Stimulated activated CD8-positive, alpha-beta memory T cell treated with anti-CD3 and anti-CD28 coated beads, Interleukin-4, amount 100 ng/mL, for 48 hours (primary cell): ENCODE measurements at regions not wholly inside any gene's neighbourhood (a gene's known extent, or its start where the extent isn't known, plus 50 kb on each side); places are given as distances from the start of the nearest gene placed in this dataset.

ENCODE experiments used
- DNase-seq: peaks from one replicate; pipeline ENCODE4 v3.0.0-alpha.2; 2020

DNA sequence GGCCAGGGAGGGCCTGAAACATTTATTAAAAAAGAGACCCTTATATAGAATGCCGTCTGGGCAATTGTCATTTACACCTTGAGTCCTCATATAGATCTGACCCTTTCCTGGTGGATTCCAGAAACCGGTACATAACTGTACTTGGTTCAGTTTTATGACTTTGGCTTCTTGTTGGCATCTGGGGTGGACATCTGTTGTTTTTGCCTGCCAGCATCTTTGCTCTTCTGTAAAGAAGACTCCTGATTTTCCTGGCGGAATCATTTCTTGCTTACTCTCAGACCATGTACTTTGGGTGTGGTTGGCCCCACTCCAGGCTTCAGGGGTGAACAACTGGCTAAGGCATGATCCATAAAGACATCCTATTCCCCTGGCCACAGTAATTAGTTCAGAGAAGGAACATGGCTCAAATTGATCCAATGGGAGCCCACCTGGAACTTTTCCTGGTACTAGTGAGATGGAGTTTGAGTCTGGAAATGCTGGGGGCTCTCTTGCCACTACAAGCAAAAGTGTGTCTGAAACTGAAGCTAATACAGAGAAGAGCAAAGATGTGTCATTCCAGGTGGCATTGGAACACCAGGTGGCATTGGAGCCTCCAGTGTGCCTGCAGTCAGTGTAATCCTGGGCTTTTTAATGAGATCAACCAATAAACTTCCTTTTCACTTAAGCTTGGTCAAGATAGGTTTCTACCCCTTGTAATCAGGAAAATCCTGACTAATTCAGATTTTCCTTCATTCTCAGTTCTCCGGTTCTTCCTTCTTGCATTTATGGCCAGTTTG is 332.5 kb upstream of the CAMK1G start:
- no peak for DNase-seq

DNA sequence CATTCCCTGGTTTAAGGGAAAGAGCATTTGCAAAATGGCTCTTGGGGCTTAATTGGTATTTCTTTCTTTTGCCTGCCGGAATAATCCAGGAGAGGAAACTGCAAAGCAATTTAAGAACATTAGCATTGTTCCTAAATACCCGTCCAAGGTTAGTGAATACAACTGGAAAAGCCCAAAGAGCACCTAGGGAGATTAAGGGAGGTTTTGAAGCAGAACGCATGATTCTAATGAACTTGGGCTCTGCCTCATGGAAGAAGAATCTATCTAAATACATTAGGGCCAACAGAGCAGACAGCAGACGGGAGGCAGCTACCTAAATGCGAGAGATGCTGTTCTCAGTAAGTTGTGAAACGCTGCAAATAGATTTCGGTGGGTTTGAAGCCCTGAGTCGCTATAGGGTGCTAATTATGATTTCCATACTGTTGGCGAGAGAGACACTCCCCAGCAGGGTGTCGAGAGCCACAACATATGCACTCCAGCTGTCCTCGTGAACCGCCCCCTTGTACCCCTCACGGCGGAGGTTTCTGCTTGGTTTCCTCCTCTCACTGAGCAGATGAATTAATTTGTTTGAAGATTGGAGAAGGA is 326.7 kb upstream of the CAMK1G start:
- DNase-seq, result no peak

DNA sequence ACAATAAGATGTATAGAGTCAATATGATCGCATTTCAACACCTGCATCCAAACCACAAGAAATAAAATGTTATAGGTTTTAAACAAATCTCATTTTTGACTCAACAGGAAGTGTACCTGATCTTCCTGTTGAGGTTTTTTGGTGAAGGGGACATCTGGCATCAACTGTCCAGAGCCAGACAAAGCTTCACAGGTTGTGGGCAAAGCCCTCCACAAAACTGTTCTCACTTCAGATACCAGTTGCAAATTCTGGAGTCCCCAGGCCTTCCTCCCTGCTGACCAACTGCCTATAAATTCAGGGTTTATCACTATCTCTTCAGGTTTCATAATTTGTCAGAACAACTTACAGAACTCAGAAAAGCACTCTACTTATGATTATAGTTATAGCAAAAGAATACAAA is 326.1 kb upstream of the CAMK1G start:
- DNase-seq, result no peak

DNA sequence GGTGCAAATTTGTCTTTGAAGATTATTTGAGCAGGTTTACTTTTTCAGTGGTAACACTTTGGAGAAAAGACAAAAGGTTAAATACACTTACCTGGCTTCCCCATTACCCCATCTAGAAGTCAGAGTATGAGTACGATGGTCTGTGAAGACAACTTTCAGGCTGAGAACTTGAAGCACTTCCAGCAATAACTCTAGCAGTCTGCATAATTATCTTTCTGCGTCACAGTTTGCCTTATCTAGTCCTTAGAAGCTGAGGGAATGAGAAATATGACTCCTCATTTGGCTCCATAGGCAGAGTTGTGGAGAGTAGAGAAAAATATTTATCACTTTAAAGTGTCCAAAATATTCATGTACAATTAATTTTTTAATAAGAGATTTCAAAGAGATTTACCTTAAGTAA is 323.4 kb upstream of the CAMK1G start:
- no peak for DNase-seq

DNA sequence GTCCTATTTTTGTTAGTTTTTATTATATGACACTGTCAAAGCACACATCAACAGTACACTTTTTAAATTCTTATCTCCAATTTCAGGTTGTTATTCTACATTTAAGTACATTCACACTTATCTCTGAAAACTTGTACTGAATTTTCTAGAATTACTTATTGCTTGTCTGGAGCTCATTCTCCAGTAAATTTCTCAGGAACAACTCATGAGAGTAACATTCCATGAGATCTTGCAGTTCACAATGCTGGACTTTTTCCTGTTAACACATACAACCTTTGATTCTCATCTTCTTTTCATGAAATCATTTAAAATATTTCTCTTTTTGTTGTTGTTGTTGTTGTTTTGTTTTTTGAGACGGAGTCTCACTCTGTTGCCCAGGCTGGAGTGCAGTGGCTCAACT is 320.9 kb upstream of the CAMK1G start:
- no peak for DNase-seq

DNA sequence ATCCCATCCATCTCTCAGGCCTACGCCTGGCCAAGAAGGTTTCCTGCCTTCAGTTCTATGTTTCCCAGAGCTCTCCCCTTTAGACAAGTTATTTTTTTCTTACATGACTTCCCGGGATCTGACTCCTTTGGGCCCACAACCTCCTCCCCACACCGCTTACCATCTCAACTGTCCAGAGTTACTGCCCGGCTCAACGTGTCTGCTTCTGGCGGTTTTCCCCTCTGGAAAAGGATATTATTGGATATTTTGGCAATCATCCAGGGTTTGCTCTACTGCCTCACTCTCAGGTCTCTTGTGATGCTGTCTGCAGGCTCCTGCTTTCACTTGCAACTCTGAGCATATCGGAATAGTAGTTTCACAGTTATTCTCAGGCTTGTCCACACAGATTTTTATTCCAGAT is 318.2 kb upstream of the CAMK1G start:
- no peak for DNase-seq

DNA sequence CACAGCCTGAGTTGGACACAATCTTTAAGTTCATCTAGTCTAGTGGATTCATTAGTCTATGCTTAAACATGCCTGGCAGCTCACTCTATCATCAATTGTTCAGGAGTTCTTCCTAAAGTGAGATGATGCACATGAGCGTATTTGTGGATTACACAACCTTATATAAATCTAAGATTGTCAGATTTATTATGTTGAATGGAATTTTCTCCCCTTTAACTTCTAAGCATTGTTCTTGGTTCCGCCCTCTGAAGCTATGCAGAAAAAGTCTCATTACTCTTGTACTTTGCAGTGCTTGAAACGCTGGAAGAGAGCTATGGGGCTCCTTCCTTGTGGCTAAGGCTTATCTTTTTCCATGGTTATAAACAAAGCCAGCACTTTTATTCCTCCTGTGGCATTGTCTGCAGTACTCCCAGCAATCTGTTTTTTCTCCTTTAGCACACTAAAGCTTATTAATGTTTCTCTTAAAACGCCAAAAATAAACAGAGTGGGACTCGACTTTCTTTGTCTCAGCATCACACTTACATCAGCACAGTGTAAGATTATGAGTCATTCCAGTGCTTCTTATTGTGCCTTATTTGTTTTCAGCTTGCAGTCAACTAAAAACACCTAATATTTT is 316.8 kb upstream of the CAMK1G start:
- DNase-seq, result no peak

DNA sequence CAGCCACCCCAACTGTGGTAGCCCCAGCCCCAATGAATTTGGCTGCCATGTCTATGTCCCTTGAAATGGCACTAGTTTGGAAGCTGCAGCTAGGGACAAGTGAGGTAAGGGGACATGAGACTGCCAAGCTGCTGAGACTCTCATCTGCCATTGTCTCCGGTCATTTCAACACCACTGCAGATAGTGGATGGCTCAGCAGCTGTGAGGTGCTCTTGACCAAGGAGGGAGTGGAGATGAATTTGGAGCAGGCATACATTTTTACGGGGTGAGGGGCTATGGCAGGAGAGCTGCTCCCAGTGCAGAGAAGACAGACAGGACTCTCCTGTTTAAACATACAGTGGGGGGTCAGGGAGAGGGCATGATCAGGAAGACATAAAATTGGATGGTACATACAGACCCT is 315.5 kb upstream of the CAMK1G start:
- no peak for DNase-seq

DNA sequence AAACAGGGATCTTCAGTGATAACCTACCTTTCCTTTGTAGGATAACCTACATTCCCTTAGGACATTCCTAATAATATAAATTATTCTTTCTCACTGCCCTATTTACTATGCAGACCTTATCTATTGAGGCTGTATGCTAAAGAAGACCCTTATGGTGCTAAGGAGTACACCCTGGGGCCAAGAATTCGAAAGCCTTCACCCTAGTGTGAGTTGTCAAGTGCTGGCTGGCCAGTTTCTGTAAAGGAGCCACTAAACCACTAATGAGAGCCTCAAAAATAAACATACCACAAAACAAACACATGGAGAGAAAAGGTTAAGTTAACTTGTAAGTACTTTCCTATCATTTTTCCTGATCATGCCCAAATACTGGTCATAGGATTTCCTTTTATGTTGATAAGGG is 315.0 kb upstream of the CAMK1G start:
- DNase-seq, result no peak

DNA sequence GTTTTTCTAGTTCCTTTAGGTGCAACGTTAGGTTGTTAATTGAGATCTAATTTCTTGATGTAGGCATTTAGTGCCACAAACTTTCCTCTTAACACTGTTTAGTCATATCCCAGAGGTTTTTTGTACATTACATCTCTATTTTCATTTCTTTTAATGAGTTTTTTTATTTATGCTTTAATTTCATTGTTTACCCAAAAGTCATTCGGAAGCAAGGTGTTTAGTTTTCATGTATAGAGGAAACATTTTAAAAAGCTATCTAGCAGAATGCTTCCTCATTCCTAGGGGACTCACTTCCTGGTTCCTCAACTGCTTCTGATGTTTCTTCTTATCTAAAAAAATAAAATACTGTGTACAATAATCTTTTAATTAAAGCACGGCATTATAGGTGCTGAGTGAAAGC is 307.2 kb upstream of the CAMK1G start:
- no peak for DNase-seq

DNA sequence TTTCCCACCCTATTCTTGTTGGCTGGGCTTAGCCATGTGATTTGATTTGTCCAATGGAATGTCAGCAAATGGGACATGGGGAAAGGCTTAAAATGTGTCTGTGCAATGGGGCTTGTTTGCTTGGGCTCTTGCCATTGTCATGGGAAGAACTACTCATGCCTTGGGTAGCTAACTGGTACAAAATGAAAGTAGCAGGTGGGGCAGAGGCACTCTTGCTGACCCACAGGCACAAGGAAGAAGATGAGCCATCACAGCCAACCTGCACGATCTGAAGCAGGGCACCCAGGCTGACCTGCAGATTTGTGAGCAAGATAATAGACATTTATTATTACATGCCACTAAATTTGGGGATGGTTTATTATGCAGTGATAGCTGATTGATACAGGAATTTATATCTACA is 305.9 kb upstream of the CAMK1G start:
- no peak for DNase-seq

DNA sequence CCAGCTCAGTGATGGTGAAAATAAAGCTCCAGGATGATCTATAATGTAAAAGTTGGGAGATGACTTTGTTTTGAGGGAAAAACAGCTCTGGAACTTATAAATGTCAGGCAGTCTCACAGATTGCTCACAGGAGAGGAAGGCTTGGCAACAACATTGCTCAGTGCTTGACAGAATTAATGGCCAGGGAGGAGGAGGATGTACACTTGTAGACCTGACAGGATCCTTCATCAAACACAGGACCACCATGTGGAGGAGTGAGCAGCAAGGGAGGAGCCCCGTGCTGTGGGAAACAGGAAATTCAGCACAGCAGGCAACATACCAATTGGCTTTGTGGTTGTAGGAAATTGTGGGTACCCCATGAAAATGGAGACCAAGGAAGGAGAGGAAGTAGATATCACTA is 291.8 kb upstream of the CAMK1G start:
- no peak for DNase-seq

DNA sequence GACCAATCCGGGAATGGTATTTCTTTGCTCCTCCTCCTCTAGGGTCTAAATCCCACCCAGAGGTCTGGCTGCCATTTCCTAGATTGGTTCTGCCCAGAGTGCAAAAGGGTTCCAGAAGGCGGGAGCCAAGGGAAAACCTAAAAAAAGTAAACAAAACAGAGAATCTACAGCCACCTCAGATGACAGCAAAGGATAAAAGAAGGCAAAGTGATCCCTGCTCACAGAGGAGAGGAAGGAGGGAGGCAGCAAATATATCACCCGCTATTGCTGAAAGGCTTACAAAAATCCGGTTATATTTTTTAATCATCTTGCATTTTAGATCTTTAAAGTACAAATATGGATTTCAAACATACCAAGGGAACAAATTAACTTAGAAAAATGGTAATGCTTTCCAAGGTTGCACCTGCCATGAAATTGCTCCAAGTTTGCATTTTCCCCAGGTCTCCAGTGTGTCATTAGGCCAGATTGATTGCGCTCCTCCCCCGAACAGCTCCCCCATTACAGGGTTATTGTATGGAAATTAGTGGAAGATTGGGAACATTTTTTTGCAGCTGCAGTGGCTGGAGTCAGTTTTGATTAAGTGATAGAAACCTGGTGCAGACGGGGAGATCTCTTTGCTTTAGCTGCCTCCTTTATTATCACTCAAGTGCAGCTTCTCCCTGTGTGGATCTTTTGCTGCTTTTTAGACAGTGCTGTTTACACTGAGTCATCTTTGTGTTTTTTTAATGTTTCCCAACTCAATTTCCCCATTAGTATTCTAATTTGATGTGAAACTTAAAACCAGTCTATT is 280.5 kb upstream of the CAMK1G start:
- no peak for DNase-seq

DNA sequence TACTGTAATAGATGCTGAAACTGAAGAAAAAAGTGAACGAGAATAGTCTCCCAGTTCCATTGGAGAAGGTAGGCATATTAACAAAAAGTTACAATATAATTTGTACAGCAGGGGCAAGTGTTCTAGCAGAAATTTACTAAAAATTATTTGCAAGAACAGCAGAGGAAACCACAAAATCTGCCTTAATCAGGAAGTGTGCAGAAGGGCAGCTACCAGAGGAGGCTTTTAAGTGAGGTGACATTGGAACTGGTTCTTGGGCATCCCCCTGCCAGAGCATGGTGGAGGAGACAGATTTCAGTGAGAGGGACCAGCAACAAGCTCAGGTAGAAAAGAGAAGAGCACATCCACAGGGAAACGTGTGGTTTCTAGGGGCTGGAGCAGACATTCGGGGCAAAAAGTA is 279.3 kb upstream of the CAMK1G start:
- no peak for DNase-seq

DNA sequence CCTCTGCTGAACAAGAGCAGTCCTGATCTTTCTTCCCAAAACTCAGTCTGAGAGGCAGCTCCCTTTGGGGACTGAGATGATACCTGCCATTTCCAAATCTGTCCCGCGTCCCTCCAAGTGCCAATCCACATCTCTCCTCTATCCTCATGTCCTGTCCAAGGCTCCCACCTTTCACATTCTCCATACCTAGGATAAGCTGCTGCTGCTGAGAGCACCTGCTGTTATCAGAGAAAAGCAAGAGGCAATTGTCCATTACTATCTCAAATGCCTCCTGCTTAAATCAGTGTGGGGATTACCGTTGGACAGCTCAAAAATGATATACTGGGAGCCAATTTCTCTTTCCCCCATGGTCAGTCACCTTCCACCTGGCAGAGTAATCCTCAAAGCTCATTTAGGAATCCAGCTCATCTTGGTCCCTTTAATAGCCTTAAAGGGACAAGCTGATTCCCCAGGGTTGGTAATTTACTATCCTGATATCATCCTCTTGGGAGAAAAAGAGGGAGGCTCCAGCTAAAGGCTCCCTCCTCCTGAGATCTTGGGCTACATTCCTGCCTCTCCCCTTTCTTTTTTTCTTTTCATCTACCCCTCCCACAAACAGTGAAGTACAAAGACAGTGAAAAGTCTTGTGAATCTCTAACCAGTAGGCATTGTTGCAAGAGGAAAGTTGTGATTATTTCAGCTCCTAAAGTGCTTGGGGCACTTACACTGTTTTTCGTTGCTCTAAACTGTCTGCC is 278.1 kb upstream of the CAMK1G start:
- no peak for DNase-seq

DNA sequence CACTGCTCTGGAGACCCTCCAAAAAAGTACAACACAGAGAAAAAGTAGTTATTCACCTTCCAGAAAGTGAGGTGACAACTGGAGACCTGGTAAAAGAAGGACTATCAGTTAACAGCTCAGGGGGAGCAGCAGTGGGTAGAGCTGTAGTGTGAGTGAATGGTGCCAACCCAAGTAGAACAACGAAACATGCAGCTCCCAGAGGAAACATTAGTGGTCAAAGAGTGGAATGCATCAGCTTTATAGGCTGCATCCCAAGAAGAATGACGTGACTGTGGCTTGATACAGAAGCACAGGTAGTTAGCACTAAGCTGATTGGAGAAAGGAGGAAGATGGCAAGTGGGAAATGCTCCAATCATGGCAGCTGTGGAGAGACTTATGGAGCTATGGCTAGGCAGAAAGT is 275.7 kb upstream of the CAMK1G start:
- no peak for DNase-seq

DNA sequence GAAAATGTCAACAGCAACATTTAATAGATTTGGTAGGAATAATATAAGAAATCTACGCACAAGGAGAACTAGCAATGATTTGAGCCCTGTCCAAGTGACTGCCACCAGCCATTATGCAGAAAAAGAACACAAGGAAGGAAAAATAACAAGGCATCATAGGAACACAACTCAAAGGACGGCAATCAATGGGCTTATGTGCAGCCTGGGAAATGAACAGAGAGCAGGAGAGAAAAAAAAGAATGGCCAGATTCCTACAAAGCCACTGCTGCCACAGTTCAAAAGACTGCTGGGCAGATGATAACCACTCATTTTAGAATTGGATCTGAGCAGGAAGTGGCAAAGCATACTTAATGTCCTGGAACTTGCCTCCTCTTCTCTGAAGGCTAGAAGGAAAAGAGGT is 274.3 kb upstream of the CAMK1G start:
- no peak for DNase-seq

DNA sequence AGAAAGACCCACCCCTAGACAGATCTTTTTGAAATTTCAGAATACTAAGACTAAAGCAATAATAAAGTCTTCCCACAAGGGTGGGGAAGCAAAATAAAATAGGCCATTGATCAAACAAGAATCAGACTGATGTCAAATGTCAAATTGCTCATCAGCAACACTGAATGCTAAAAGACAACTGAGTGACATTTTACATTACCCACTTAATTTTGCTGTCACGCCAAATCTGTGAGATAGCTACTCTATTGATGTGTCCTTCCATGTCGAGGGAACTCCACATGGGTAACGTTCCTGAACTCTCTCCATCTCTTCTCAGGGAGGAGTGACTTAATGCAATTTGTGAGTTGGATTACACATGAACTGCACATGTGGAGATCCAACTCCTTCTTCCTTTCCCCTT is 271.7 kb upstream of the CAMK1G start:
- no peak for DNase-seq

DNA sequence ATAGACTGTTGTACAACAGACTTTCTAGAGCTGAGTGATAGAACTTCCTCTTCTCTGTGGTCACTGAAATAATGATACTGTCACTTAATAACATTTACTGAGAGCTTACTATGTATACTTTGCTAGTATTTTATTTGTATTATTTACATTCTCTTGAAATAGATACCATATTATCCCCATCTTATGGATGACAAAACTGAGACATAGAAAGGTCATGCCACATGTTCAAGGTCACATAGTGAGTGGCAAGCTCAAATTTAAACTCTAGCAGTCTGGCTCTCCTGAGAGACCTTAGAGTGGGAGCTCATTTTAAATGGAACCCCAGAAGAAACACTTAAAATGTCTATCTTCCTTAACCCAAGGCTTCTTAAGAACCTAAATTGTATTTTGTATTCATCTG is 266.6 kb upstream of the CAMK1G start:
- DNase-seq, result no peak

DNA sequence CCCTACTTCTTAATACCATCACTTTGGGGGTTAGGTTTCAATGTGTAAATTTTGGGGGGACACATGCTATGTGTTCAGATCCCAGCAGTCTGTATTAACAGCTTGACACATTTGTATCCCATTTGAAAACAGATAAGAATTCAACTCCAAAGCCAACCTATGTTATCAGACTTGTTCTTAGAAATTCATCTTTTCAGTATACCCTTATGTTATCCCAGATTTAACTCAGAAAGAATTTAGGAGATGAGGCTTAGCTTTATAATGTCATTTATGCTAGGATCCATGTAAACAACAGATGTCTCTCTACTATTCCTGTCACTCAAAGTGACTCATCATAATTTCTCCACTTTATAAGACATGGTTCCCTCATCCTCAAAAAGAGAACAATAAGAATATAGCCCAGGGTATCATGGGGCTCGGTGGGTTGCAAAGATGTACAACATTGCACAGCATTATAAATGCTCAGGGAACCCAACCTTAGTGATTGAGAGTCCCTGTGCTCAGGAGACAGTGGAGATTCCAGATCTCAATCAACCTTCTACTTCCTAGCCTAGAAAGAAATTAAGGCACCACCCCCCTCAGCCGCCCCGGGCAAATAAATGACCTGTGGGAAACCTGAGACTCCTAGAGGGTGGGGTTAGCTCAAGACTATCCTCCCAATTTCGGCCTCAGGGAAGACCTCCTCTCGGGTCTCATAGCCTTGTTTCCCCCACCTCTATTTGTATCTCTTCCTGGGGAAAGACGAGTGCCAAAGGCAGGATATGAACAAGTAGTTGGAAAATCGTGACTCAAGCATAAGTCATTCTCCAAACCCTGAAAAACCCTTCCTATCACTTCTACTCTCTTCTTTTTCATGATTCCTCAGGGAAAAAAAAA is 265.1 kb upstream of the CAMK1G start:
- no peak for DNase-seq

DNA sequence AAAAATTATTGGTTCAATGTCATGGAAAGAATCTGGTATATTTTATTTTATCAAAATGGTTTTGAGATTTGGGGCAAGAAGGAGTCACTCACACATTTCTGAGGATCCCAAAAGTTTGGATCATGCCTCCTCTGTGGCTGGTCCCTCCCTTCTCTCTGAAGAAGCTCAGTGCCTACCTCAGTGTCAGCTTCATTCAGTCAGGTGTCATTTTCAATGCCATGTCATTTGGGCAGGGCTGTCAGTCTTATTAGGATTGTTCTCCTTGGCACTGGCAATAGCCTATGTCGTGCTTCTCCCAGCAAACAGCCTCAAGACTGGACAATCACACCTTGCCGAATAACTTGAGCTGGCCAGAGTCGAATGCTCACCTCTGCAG is 264.5 kb upstream of the CAMK1G start:
- no peak for DNase-seq

DNA sequence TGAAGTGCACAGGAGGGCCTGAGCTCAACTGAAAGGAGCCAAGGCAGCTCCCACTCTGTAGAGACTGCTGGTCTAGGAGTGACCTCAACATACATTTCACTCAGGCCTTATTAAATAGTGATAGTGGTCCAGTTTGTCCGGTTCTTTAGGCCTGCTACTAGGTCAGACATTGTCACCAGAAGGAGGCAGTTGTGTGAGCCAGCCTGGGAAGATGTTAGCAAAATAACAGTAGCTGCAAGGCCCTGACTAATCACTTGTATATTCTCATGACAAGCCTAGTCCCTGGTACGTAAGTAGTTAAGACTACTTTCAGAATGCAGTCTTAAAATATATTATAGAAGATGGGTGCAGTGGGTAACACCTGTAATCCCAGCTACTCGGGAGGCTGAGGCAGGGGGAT is 264.0 kb upstream of the CAMK1G start:
- DNase-seq, result no peak
